B cell (primary cell): ENCODE measurements at regions not wholly inside any gene's neighbourhood (a gene's known extent, or its start where the extent isn't known, plus 50 kb on each side); places are given as distances from the start of the nearest gene placed in this dataset.

Source experiments
- EZH2 ChIP-seq: IDR thresholded peaks from 2 replicates; pipeline ENCODE4 v1.6.1; 2012; ENCODE audit warnings: borderline replicate concordance, low read depth, mild to moderate bottlenecking, moderate library complexity, low read length; ENCODE audit not compliant: insufficient read depth, poor library complexity, severe bottlenecking
- TF ChIP-seq, protein P1 (sequence below): fragments of 200-600 bp; IDR thresholded peaks from one replicate; pipeline ENCODE4 v1.8.0; 2022; ENCODE audit warnings: antibody characterized with exemption, mild to moderate bottlenecking

- TF ChIP-seq, protein P1, sequence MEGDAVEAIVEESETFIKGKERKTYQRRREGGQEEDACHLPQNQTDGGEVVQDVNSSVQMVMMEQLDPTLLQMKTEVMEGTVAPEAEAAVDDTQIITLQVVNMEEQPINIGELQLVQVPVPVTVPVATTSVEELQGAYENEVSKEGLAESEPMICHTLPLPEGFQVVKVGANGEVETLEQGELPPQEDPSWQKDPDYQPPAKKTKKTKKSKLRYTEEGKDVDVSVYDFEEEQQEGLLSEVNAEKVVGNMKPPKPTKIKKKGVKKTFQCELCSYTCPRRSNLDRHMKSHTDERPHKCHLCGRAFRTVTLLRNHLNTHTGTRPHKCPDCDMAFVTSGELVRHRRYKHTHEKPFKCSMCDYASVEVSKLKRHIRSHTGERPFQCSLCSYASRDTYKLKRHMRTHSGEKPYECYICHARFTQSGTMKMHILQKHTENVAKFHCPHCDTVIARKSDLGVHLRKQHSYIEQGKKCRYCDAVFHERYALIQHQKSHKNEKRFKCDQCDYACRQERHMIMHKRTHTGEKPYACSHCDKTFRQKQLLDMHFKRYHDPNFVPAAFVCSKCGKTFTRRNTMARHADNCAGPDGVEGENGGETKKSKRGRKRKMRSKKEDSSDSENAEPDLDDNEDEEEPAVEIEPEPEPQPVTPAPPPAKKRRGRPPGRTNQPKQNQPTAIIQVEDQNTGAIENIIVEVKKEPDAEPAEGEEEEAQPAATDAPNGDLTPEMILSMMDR: no peak
- TF ChIP-seq EZH2: no peak
These were observed 488.1 kb upstream of the KLF12 start for GRCh38 chr13:74622284-74622683.
